HEK293 (cell line): ENCODE measurements at regions not wholly inside any gene's neighbourhood (a gene's known extent, or its start where the extent isn't known, plus 50 kb on each side); places are given as distances from the start of the nearest gene placed in this dataset.

Source experiments
- CTCF ChIA-PET: fragments of 350-600 bp; formaldehyde crosslinking; extraction: SDS; loops from one replicate; lab custom pipeline; 2021; ENCODE audit warnings: antibody characterized with exemption; lab: Yijun Ruan, JAX
- POLR2A ChIA-PET: fragments of 300-600 bp; formaldehyde crosslinking; extraction: SDS; loops from one replicate; lab custom pipeline; 2020; ENCODE audit warnings: antibody characterized with exemption, inconsistent platforms; lab: Yijun Ruan, JAX
- H3K27ac ChIP-seq: fragments of 200-500 bp; sonication (Bioruptor generic); 2 replicates; pipeline ENCODE4 v1.5.1; 2014; ENCODE audit warnings: low read depth, low read length, control low read depth, inconsistent platforms; ENCODE audit errors: extremely low read depth
- H3K36me3 ChIP-seq, 2 experiments: fragments of 200-500 bp in 1 of 2; sonication (Bioruptor generic) in 1 of 2; 1 replicate in 1 of 2; 2 replicates in 1 of 2; pipeline ENCODE4 v1.5.1; 2014 to 2017; ENCODE audit warnings: inconsistent platforms in 2 of 2, low read length in 2 of 2; ENCODE audit not compliant: control insufficient read depth in 2 of 2, insufficient read depth in 1 of 2
- H3K4me1 ChIP-seq: fragments of 200-500 bp; sonication (Bioruptor generic); 2 replicates; pipeline ENCODE4 v1.5.1; 2014; ENCODE audit warnings: mild to moderate bottlenecking, low read length, inconsistent platforms; ENCODE audit not compliant: control insufficient read depth, insufficient read depth
- H3K4me3 ChIP-seq: 2 replicates; pipeline ENCODE4 v1.5.1; 2011; ENCODE audit warnings: low read depth, mild to moderate bottlenecking, control low read depth, low read length, moderate library complexity
- H3K9me3 ChIP-seq: fragments of 200-500 bp; sonication (Bioruptor generic); 2 replicates; pipeline ENCODE4 v1.5.1; 2014; ENCODE audit warnings: low read depth, low read length, inconsistent platforms; ENCODE audit not compliant: control insufficient read depth, insufficient read depth
- OSR2 ChIP-seq: fragments of 450-650 bp; formaldehyde crosslinking; IDR thresholded peaks from 2 replicates; pipeline ENCODE4 v1.5.1; 2016; ENCODE audit warnings: missing biosample characterization, missing genetic modification characterization
- SCRT1 ChIP-seq: fragments of 450-650 bp; formaldehyde crosslinking; IDR thresholded peaks from 2 replicates; pipeline ENCODE4 v1.5.1; 2016; ENCODE audit warnings: missing biosample characterization, missing genetic modification characterization, borderline replicate concordance
- ZBTB49 ChIP-seq: fragments of 450-650 bp; formaldehyde crosslinking; IDR thresholded peaks from 2 replicates; pipeline ENCODE4 v1.5.1; 2016; ENCODE audit warnings: missing biosample characterization, missing genetic modification characterization, low read depth
- ZEB2 ChIP-seq: fragments of 450-650 bp; formaldehyde crosslinking; IDR thresholded peaks from 2 replicates; pipeline ENCODE4 v1.5.1; 2016; ENCODE audit warnings: missing biosample characterization, missing genetic modification characterization
- ZFHX2 ChIP-seq: fragments of 450-650 bp; formaldehyde crosslinking; conservative IDR thresholded peaks from 2 replicates; pipeline ENCODE4 v1.5.1; 2016; ENCODE audit warnings: missing biosample characterization, missing genetic modification characterization
- ZNF169 ChIP-seq: fragments of 450-650 bp; formaldehyde crosslinking; IDR thresholded peaks from 2 replicates; pipeline ENCODE4 v1.5.1; 2016; ENCODE audit warnings: missing biosample characterization, missing genetic modification characterization
- ZNF335 ChIP-seq: fragments of 450-650 bp; formaldehyde crosslinking; conservative IDR thresholded peaks from 2 replicates; pipeline ENCODE4 v1.5.1; 2016; ENCODE audit warnings: missing biosample characterization, missing genetic modification characterization
- ZNF366 ChIP-seq: fragments of 450-650 bp; formaldehyde crosslinking; conservative IDR thresholded peaks from 2 replicates; pipeline ENCODE4 v1.5.1; 2016; ENCODE audit warnings: missing biosample characterization, missing genetic modification characterization
- ZNF37A ChIP-seq: fragments of 450-650 bp; IDR thresholded peaks from 2 replicates; pipeline ENCODE4 v1.5.1; 2018; ENCODE audit warnings: missing biosample characterization, missing genetic modification characterization
- ZNF398 ChIP-seq: fragments of 450-650 bp; formaldehyde crosslinking; IDR thresholded peaks from 2 replicates; pipeline ENCODE4 v1.5.1; 2017; ENCODE audit warnings: missing biosample characterization, missing genetic modification characterization
- ZNF521 ChIP-seq: fragments of 450-650 bp; formaldehyde crosslinking; IDR thresholded peaks from 2 replicates; pipeline ENCODE4 v1.5.1; 2017; ENCODE audit warnings: missing biosample characterization, mild to moderate bottlenecking, missing genetic modification characterization
- ZNF549 ChIP-seq: fragments of 450-650 bp; IDR thresholded peaks from 2 replicates; pipeline ENCODE4 v1.5.1; 2018; ENCODE audit warnings: missing biosample characterization, missing genetic modification characterization, mild to moderate bottlenecking, inconsistent platforms, moderate library complexity
- ZNF571 ChIP-seq: fragments of 450-650 bp; formaldehyde crosslinking; IDR thresholded peaks from 2 replicates; pipeline ENCODE4 v1.5.0; 2017; ENCODE audit warnings: missing biosample characterization, missing genetic modification characterization
- ZNF621 ChIP-seq: fragments of 450-650 bp; formaldehyde crosslinking; IDR thresholded peaks from 2 replicates; pipeline ENCODE4 v1.5.1; 2017; ENCODE audit warnings: missing biosample characterization, missing genetic modification characterization
- ZNF747 ChIP-seq: fragments of 450-650 bp; formaldehyde crosslinking; IDR thresholded peaks from 2 replicates; pipeline ENCODE4 v1.5.1; 2016; ENCODE audit warnings: missing biosample characterization, missing genetic modification characterization
- ZNF843 ChIP-seq: fragments of 450-650 bp; formaldehyde crosslinking; IDR thresholded peaks from 2 replicates; pipeline ENCODE4 v1.5.1; 2016; ENCODE audit warnings: missing biosample characterization, missing genetic modification characterization
- TF ChIP-seq, protein P1 (sequence below): fragments of 450-650 bp; formaldehyde crosslinking; IDR thresholded peaks from 2 replicates; pipeline ENCODE4 v1.5.1; 2016; ENCODE audit warnings: missing biosample characterization, missing genetic modification characterization, borderline replicate concordance
- TF ChIP-seq, protein P2 (sequence below): fragments of 450-650 bp; formaldehyde crosslinking; IDR thresholded peaks from 2 replicates; pipeline ENCODE4 v1.5.1; 2017; ENCODE audit warnings: missing biosample characterization, missing genetic modification characterization

DNA sequence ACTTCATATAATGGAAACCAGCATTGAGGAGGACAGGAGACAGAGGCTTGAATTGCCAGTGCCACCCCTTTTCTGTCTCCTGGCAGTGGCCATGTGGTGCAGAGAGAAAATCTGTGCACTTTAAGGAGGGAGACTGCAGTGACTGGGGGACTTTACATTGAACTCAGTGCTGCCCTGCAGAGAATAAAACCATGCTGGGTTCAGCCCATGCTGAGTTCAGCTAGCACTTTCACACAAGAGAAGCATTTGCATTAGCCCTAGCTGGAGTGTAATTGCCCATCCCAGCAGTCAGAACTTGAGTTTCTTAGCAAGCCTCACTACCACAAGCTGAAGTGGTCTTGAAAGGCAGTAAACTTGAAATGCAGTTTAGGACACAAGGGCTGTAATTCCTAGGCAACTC is 677.5 kb downstream of the ZPLD1 start (continued):
- TF ChIP-seq ZNF169 (tag by site-specific recombination) (no peak), ZNF571 (tag by site-specific recombination) (no peak)

- no peak overlapping the region for H3K4me3 ChIP-seq
- CTCF ChIA-PET = no interaction called here
Measured at GRCh38 chr3:103126115-103126514, 691.3 kb downstream of the ZPLD1 start.

More at GRCh38 chr3:103126115-103126514, 691.3 kb downstream of the ZPLD1 start:
- POLR2A ChIA-PET = no interaction called here
- H3K4me1 ChIP-seq = no peaks in the 10 kb centered on the region
- TF ChIP-seq ZBTB49 (tag by site-specific recombination) (no peak), ZNF398 (tag by site-specific recombination) (no peak), ZNF366 (tag by site-specific recombination) (no peak), SCRT1 (tag by site-specific recombination) (no peak), ZNF37A (tag by site-specific recombination) (no peak), ZNF335 (tag by site-specific recombination) (no peak), ZNF843 (no peak), ZNF521 (tag by site-specific recombination) (no peak), ZFHX2 (tag by site-specific recombination) (no peak), ZNF747 (tag by site-specific recombination) (no peak), ZNF549 (tag by site-specific recombination) (no peak), ZNF621 (tag by site-specific recombination) (no peak), OSR2 (no peak), ZEB2 (no peak)
- TF ChIP-seq, protein P1, sequence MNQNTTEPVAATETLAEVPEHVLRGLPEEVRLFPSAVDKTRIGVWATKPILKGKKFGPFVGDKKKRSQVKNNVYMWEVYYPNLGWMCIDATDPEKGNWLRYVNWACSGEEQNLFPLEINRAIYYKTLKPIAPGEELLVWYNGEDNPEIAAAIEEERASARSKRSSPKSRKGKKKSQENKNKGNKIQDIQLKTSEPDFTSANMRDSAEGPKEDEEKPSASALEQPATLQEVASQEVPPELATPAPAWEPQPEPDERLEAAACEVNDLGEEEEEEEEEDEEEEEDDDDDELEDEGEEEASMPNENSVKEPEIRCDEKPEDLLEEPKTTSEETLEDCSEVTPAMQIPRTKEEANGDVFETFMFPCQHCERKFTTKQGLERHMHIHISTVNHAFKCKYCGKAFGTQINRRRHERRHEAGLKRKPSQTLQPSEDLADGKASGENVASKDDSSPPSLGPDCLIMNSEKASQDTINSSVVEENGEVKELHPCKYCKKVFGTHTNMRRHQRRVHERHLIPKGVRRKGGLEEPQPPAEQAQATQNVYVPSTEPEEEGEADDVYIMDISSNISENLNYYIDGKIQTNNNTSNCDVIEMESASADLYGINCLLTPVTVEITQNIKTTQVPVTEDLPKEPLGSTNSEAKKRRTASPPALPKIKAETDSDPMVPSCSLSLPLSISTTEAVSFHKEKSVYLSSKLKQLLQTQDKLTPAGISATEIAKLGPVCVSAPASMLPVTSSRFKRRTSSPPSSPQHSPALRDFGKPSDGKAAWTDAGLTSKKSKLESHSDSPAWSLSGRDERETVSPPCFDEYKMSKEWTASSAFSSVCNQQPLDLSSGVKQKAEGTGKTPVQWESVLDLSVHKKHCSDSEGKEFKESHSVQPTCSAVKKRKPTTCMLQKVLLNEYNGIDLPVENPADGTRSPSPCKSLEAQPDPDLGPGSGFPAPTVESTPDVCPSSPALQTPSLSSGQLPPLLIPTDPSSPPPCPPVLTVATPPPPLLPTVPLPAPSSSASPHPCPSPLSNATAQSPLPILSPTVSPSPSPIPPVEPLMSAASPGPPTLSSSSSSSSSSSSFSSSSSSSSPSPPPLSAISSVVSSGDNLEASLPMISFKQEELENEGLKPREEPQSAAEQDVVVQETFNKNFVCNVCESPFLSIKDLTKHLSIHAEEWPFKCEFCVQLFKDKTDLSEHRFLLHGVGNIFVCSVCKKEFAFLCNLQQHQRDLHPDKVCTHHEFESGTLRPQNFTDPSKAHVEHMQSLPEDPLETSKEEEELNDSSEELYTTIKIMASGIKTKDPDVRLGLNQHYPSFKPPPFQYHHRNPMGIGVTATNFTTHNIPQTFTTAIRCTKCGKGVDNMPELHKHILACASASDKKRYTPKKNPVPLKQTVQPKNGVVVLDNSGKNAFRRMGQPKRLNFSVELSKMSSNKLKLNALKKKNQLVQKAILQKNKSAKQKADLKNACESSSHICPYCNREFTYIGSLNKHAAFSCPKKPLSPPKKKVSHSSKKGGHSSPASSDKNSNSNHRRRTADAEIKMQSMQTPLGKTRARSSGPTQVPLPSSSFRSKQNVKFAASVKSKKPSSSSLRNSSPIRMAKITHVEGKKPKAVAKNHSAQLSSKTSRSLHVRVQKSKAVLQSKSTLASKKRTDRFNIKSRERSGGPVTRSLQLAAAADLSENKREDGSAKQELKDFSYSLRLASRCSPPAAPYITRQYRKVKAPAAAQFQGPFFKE (tag by site-specific recombination) = no peak
- TF ChIP-seq, protein P2, sequence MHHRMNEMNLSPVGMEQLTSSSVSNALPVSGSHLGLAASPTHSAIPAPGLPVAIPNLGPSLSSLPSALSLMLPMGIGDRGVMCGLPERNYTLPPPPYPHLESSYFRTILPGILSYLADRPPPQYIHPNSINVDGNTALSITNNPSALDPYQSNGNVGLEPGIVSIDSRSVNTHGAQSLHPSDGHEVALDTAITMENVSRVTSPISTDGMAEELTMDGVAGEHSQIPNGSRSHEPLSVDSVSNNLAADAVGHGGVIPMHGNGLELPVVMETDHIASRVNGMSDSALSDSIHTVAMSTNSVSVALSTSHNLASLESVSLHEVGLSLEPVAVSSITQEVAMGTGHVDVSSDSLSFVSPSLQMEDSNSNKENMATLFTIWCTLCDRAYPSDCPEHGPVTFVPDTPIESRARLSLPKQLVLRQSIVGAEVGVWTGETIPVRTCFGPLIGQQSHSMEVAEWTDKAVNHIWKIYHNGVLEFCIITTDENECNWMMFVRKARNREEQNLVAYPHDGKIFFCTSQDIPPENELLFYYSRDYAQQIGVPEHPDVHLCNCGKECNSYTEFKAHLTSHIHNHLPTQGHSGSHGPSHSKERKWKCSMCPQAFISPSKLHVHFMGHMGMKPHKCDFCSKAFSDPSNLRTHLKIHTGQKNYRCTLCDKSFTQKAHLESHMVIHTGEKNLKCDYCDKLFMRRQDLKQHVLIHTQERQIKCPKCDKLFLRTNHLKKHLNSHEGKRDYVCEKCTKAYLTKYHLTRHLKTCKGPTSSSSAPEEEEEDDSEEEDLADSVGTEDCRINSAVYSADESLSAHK (tag by site-specific recombination) = no peak
- H3K27ac ChIP-seq = no peak overlapping the region
- no peaks in the 10 kb centered on the region for H3K9me3 ChIP-seq
- H3K36me3 ChIP-seq = no peaks in the 10 kb centered on the region
